Peyer's patch (tissue), 4 donors: ENCODE measurements at regions not wholly inside any gene's neighbourhood (a gene's known extent, or its start where the extent isn't known, plus 50 kb on each side); places are given as distances from the start of the nearest gene placed in this dataset.

ENCODE experiments used
- DNase-seq, 3 donors: peaks; one replicate each; pipeline ENCODE4 v3.0.0-alpha.2; 2017 to 2019
- H3K27ac ChIP-seq, 4 donors: fragments of 200-600 bp; sonication (generic); one replicate each; pipeline ENCODE4 v1.5.1; 2016 to 2019
- H3K27me3 ChIP-seq, 2 donors: fragments of 200-600 bp; sonication (generic); one replicate each; pipeline ENCODE4 v1.5.1; 2019
- H3K36me3 ChIP-seq, 3 donors: fragments of 200-600 bp; sonication (generic); one replicate each; pipeline ENCODE4 v1.5.1; 2016 to 2019
- H3K4me1 ChIP-seq, 4 donors: fragments of 200-600 bp; sonication (generic); one replicate each; pipeline ENCODE4 v1.5.1; 2016 to 2019
- H3K4me3 ChIP-seq, 4 donors: fragments of 200-600 bp; sonication (generic); 1 replicate in 3 of 4; 2 replicates in 1 of 4; pipeline ENCODE4 v1.5.1; 2016 to 2019; ENCODE audit warnings: mild to moderate bottlenecking in 1 of 4
- H3K9me3 ChIP-seq, 4 donors: fragments of 200-600 bp; sonication (generic); one replicate each; pipeline ENCODE4 v1.5.1; 2016 to 2019; ENCODE audit warnings: mild to moderate bottlenecking in 1 of 4
- POLR2A ChIP-seq, 2 donors: fragments of 450-650 bp; IDR thresholded peaks; one replicate each; pipeline ENCODE4 v1.5.1; 2017; ENCODE audit warnings: antibody characterized with exemption in 2 of 2, mild to moderate bottlenecking in 2 of 2, moderate library complexity in 2 of 2
- TF ChIP-seq, protein P1 (sequence below), 6 experiments: fragments of 450-650 bp in 4 of 6; fragments of 200-600 bp in 2 of 6; sonication (generic) in 1 of 6; IDR thresholded peaks; one replicate each; pipeline ENCODE4 v1.5.1; 2017 to 2019; ENCODE audit warnings: antibody characterized with exemption in 6 of 6, mild to moderate bottlenecking in 3 of 6, moderate library complexity in 1 of 6

DNA sequence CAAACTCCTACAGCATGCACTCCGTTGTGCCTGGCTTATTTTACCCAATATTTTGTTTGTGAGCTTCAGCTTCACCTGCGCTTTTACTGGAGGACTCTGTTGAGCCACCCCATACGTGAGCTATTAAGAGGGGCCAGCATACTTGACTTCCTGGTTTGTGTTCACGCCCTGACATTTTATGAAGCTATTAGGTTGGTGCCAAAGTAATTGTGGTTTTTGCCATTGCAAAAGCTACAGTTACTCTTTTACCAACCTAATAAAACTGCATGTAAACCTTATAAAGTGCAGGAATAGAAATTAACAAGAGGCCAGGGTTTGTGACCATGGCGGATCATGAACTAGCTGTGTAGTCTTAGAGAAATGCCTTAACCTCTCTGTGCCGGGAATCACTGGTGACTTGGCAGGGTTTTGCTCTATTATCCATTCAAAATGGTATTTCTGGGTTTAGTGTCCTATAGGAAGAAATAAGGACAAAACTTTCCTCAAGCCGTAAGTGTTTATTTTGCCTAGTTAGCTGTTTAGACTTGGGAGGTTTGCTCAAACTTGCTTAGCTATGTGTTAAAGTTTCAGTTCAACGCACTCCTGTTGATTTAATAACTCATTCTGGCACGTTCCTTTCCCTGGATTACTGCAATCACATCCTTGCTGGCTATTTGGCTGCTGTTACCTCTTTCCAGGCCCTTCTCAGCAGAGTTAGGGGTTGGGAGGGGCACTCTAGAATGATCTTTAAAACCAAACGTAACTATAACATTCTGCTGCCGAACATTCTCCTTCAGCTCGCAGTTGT lies 1027.6 kb downstream of the BCL11B start:
- Histone ChIP-seq H3K4me1 (no peaks in the 10 kb centered on the region), H3K9me3 (no peaks in the 10 kb centered on the region), H3K27ac (no peak overlapping the region), H3K27me3 (no peaks in the 10 kb centered on the region), H3K4me3 (no peak overlapping the region), H3K36me3 (no peaks in the 10 kb centered on the region)
- no peak for DNase-seq
- TF ChIP-seq, protein P1, sequence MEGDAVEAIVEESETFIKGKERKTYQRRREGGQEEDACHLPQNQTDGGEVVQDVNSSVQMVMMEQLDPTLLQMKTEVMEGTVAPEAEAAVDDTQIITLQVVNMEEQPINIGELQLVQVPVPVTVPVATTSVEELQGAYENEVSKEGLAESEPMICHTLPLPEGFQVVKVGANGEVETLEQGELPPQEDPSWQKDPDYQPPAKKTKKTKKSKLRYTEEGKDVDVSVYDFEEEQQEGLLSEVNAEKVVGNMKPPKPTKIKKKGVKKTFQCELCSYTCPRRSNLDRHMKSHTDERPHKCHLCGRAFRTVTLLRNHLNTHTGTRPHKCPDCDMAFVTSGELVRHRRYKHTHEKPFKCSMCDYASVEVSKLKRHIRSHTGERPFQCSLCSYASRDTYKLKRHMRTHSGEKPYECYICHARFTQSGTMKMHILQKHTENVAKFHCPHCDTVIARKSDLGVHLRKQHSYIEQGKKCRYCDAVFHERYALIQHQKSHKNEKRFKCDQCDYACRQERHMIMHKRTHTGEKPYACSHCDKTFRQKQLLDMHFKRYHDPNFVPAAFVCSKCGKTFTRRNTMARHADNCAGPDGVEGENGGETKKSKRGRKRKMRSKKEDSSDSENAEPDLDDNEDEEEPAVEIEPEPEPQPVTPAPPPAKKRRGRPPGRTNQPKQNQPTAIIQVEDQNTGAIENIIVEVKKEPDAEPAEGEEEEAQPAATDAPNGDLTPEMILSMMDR (IDR thresholded peaks at IDR 0.05) = no peak
- no peak for TF ChIP-seq POLR2A (IDR thresholded peaks at IDR 0.05)

DNA sequence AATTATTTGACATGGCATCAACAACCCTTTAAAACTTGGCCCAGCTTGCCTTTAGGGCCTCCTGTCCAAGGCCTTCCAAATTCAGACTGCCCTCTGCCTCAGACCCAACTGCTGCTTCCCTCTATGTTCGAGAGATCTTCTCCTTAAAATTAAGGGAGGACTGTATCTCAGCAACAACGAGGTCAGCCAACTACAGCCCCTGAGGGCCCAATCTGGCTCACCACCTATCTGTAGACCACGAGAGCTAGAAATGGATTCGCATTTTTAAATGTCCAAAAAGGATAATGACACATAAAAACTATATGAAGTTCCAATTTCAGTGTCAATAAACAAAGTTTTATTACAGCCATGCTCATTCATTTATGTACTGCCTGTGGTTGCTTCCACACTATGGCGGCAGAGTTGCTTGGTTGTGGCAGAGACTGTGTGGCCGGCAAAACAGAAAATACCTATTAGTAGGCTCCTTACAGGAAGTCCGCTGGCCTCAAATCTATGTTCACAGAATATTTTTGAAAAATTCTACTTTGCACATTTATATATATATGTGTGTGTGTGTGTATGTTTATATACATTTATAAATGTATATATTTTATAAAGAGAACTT lies 1026.9 kb downstream of the BCL11B start:
- H3K4me3 ChIP-seq = no peak overlapping the region
- no peaks in the 10 kb centered on the region for H3K27me3 ChIP-seq
- no peaks in the 10 kb centered on the region for H3K36me3 ChIP-seq
- no peaks in the 10 kb centered on the region for H3K9me3 ChIP-seq
- no peak for DNase-seq
- TF ChIP-seq, protein P1 (IDR thresholded peaks at IDR 0.05) = no peak
- TF ChIP-seq POLR2A (IDR thresholded peaks at IDR 0.05) = no peak
- H3K27ac ChIP-seq = no peak overlapping the region
- H3K4me1 ChIP-seq = no peaks in the 10 kb centered on the region

DNA sequence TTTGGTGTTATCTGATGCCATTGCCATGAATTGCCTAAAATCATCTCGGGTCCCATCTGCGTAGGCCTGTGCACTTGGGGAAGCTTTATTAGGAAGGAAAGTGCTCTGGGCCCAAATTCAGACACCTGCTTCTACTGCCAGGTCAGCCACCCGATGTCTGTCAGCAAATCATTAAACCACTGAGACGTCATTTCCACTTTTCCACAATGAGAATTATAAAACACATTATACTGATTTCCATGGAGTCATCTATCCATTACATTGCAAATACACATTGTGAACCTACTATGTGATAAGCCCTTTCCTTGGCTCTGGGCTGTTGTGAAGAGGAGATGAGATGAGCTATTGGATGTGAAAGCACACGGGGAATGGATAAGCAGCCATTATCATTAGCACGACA lies 1022.9 kb downstream of the BCL11B start:
- Histone ChIP-seq H3K27me3 (no peaks in the 10 kb centered on the region), H3K36me3 (no peaks in the 10 kb centered on the region), H3K4me1 (no peaks in the 10 kb centered on the region), H3K4me3 (no peak overlapping the region), H3K27ac (no peak overlapping the region), H3K9me3 (no peaks in the 10 kb centered on the region)
- no peak for TF ChIP-seq POLR2A (IDR thresholded peaks at IDR 0.05)
- TF ChIP-seq, protein P1 (IDR thresholded peaks at IDR 0.05) = no peak
- no peak for DNase-seq

DNA sequence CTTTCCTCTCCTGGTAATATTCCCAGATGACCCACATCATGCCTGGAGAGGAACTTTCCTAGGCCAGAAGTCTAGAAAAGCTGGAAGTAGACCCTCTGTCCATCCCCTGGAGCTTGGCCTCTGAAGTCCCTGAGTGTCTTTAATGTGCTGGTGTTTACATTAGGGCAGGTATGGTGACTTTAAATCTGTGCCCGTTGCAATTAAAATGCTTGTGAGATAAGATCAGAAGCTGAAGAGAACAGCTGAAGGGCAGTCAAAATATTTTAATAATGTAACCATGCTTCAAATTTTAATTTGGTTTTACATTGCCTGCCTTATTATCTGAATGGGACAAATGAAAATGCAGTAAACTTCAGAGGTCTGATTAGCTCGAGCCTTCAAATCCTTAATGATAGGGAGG lies 1022.5 kb downstream of the BCL11B start:
- TF ChIP-seq POLR2A (IDR thresholded peaks at IDR 0.05) = no peak
- H3K36me3 ChIP-seq = no peaks in the 10 kb centered on the region
- DNase-seq = no peak
- H3K4me3 ChIP-seq = no peak overlapping the region
- no peaks in the 10 kb centered on the region for H3K27me3 ChIP-seq
- H3K4me1 ChIP-seq = no peaks in the 10 kb centered on the region
- H3K9me3 ChIP-seq = no peaks in the 10 kb centered on the region
- H3K27ac ChIP-seq = no peak overlapping the region

DNA sequence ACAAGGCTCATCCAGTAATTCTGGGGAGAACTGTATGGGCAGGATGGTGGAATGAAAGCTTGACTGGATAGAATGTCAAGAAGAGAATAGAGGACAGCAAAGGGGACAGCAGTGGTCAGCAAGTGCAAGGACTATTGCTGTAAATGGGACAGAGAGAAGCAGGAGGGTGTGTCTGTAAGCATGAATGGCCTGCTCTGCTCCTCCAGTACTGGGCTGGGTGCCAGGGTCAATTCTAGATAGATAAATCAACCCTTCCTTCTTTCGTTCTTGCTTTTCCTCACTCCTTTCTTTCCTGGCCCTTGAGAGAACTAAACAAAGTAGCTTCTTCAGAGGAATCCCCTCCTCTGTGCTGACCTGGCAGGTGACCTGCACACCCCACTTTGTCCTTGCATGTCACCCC lies 1019.2 kb downstream of the BCL11B start:
- Histone ChIP-seq H3K27me3 (no peaks in the 10 kb centered on the region), H3K36me3 (no peaks in the 10 kb centered on the region), H3K9me3 (no peaks in the 10 kb centered on the region), H3K4me3 (no peak overlapping the region), H3K4me1 (no peaks in the 10 kb centered on the region), H3K27ac (no peak overlapping the region)
- DNase-seq = no peak
- TF ChIP-seq, protein P1 (IDR thresholded peaks at IDR 0.05) = no peak
- TF ChIP-seq POLR2A (IDR thresholded peaks at IDR 0.05) = no peak

DNA sequence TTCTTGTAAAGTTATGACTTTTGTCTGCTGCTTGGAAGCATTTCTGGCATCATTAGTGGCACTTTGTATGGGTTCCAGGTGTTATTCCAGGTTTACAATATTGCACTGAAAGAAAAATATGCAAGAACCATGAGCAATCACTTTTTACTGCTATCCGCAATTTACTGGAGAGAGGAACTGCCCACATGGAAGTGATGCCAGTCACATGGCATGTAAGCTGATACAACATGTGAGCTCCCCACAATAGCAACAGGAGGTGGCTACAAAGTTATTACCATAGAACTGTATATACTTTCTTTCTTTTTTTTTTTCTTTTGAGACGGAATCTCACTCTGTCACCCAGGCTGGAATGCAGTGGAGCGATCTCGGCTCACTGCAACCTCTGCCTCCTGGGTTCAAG lies 1012.1 kb downstream of the BCL11B start:
- TF ChIP-seq POLR2A (IDR thresholded peaks at IDR 0.05) = no peak
- TF ChIP-seq, protein P1 (IDR thresholded peaks at IDR 0.05) = no peak
- H3K27me3 ChIP-seq = no peaks in the 10 kb centered on the region
- no peak overlapping the region for H3K4me3 ChIP-seq
- no peak for DNase-seq
- no peaks in the 10 kb centered on the region for H3K4me1 ChIP-seq
- no peaks in the 10 kb centered on the region for H3K36me3 ChIP-seq
- no peak overlapping the region for H3K27ac ChIP-seq
- no peaks in the 10 kb centered on the region for H3K9me3 ChIP-seq
